CD14-positive monocyte (primary cell): ENCODE measurements at regions not wholly inside any gene's neighbourhood (a gene's known extent, or its start where the extent isn't known, plus 50 kb on each side); places are given as distances from the start of the nearest gene placed in this dataset.

Experiments used
- DNase-seq, 3 donors: peaks; one replicate each; pipeline ENCODE4 v3.0.0-alpha.2; 2011 to 2022
- H2AFZ ChIP-seq: 2 replicates; pipeline ENCODE4 v1.6.0; 2012; ENCODE audit warnings: mild to moderate bottlenecking, low read depth, low read length, inconsistent platforms; ENCODE audit not compliant: insufficient read depth, poor library complexity, severe bottlenecking
- H3K27ac ChIP-seq, 2 donors: 1 replicate in 1 of 2; 2 replicates in 1 of 2; pipeline ENCODE4 v1.5.1; 2012 to 2013; ENCODE audit warnings: low read length in 2 of 2, control low read depth in 1 of 2, inconsistent platforms in 1 of 2, low read depth in 1 of 2, mild to moderate bottlenecking in 1 of 2
- H3K27me3 ChIP-seq, 2 donors: one replicate each; pipeline versions ENCODE4 v1.6.0 to v1.6.1; 2011 to 2013; ENCODE audit warnings: low read length in 2 of 2; ENCODE audit not compliant: control insufficient read depth in 2 of 2, insufficient read depth in 2 of 2
- H3K36me3 ChIP-seq, 2 donors: replicated peaks in 1 of 2; 1 replicate in 1 of 2; 2 replicates in 1 of 2; pipeline versions ENCODE4 v1.5.1 to v1.6.1; 2012 to 2013; ENCODE audit warnings: low read length in 2 of 2, control low read depth in 1 of 2, inconsistent platforms in 1 of 2, mild to moderate bottlenecking in 1 of 2; ENCODE audit not compliant: insufficient read depth in 2 of 2, control insufficient read depth in 1 of 2
- H3K4me1 ChIP-seq, 2 donors: 1 replicate in 1 of 2; 2 replicates in 1 of 2; pipeline versions ENCODE4 v1.5.1 to v1.6.1; 2012 to 2013; ENCODE audit warnings: low read length in 2 of 2, control low read depth in 1 of 2, inconsistent platforms in 1 of 2, mild to moderate bottlenecking in 1 of 2, moderate library complexity in 1 of 2; ENCODE audit not compliant: insufficient read depth in 2 of 2, control insufficient read depth in 1 of 2
- H3K4me2 ChIP-seq: replicated peaks from 2 replicates; pipeline ENCODE3; 2012; ENCODE audit warnings: low read length, moderate library complexity, mild to moderate bottlenecking; ENCODE audit not compliant: poor library complexity, severe bottlenecking; ENCODE audit errors: extremely low read depth
- H3K4me3 ChIP-seq, 3 experiments: fragments of 200-600 bp in 1 of 3; sonication (generic) in 1 of 3; replicated peaks in 1 of 3; 1 replicate in 2 of 3; 2 replicates in 1 of 3; pipeline ENCODE4 v1.5.1; 2011 to 2013; ENCODE audit warnings: low read length in 3 of 3, mild to moderate bottlenecking in 3 of 3, control low read depth in 2 of 3, low read depth in 2 of 3, inconsistent platforms in 1 of 3, moderate library complexity in 1 of 3
- H3K79me2 ChIP-seq: 2 replicates; pipeline ENCODE4 v1.6.0; 2012; ENCODE audit warnings: mild to moderate bottlenecking, control low read depth, inconsistent platforms, low read length, moderate library complexity; ENCODE audit not compliant: insufficient read depth
- H3K9ac ChIP-seq: 2 replicates; pipeline ENCODE4 v1.6.0; 2017; ENCODE audit warnings: low read length, mild to moderate bottlenecking; ENCODE audit not compliant: insufficient read depth, poor library complexity, severe bottlenecking
- H3K9me3 ChIP-seq, 2 donors: replicated peaks in 1 of 2; 1 replicate in 1 of 2; 2 replicates in 1 of 2; pipeline versions ENCODE4 v1.5.1 to v1.6.1; 2012 to 2013; ENCODE audit warnings: low read length in 2 of 2, control low read depth in 1 of 2; ENCODE audit not compliant: control insufficient read depth in 1 of 2, insufficient read depth in 1 of 2
- H4K20me1 ChIP-seq: 2 replicates; pipeline ENCODE4 v1.6.0; 2012; ENCODE audit warnings: mild to moderate bottlenecking, low read length, control low read depth, moderate library complexity; ENCODE audit not compliant: insufficient read depth
- H3K27ac Mint-ChIP-seq, 7 donors: one replicate each; pipeline ENCODE4 v1.8.0; 2020; ENCODE audit warnings: mild to moderate bottlenecking in 7 of 7, mixed read lengths in 7 of 7, moderate library complexity in 6 of 7, inconsistent platforms in 2 of 7
- H3K27me3 Mint-ChIP-seq, 3 donors: one replicate each; pipeline ENCODE4 v1.8.0; 2021 to 2022; ENCODE audit warnings: low read depth in 3 of 3, mild to moderate bottlenecking in 3 of 3, mixed read lengths in 3 of 3, moderate library complexity in 3 of 3, inconsistent platforms in 1 of 3
- H3K36me3 Mint-ChIP-seq, 2 donors: one replicate each; pipeline ENCODE4 v1.8.0; 2020; ENCODE audit warnings: mixed read lengths in 2 of 2, inconsistent platforms in 1 of 2, mild to moderate bottlenecking in 1 of 2
- H3K4me1 Mint-ChIP-seq: one replicate; pipeline ENCODE4 v1.8.0; 2020; ENCODE audit warnings: mild to moderate bottlenecking, mixed read lengths
- H3K4me3 Mint-ChIP-seq, 2 donors: one replicate each; pipeline ENCODE4 v1.8.0; 2020; ENCODE audit warnings: mild to moderate bottlenecking in 2 of 2, mixed read lengths in 2 of 2, moderate library complexity in 1 of 2
- H3K9me3 Mint-ChIP-seq, 7 donors: one replicate each; pipeline ENCODE4 v1.8.0; 2020 to 2022; ENCODE audit warnings: mixed read lengths in 7 of 7, mild to moderate bottlenecking in 6 of 7, moderate library complexity in 6 of 7, inconsistent platforms in 2 of 7
- whole genome bisulfite sequencing: methylation state at CpG from one replicate; pipeline ENCODE4 v1.1.5; 2013; ENCODE audit warnings: missing lambda C conversion rate; ENCODE audit not compliant: insufficient coverage; 5-methylcytosine and 5-hydroxymethylcytosine counted together
- intact Hi-C, 2 donors: fragments of 100-400 bp; cut with micrococcal nuclease; formaldehyde crosslinking; loops; one replicate each; pipeline versions ENCODE4 v1.15.0 to v1.15.1; 2023
- TF ChIP-seq, protein P1 (sequence below): fragments of 200-600 bp; IDR thresholded peaks from one replicate; pipeline ENCODE4 v1.8.0; 2022; ENCODE audit warnings: antibody characterized with exemption, mild to moderate bottlenecking

- TF ChIP-seq, protein P1, sequence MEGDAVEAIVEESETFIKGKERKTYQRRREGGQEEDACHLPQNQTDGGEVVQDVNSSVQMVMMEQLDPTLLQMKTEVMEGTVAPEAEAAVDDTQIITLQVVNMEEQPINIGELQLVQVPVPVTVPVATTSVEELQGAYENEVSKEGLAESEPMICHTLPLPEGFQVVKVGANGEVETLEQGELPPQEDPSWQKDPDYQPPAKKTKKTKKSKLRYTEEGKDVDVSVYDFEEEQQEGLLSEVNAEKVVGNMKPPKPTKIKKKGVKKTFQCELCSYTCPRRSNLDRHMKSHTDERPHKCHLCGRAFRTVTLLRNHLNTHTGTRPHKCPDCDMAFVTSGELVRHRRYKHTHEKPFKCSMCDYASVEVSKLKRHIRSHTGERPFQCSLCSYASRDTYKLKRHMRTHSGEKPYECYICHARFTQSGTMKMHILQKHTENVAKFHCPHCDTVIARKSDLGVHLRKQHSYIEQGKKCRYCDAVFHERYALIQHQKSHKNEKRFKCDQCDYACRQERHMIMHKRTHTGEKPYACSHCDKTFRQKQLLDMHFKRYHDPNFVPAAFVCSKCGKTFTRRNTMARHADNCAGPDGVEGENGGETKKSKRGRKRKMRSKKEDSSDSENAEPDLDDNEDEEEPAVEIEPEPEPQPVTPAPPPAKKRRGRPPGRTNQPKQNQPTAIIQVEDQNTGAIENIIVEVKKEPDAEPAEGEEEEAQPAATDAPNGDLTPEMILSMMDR, result no peak
- Histone ChIP-seq H3K4me2 (no peak overlapping the region), H3K79me2 (no peaks in the 10 kb centered on the region), H2AFZ (no peak overlapping the region), H3K27ac (no peak overlapping the region), H3K27me3 (no peaks in the 10 kb centered on the region), H4K20me1 (no peaks in the 10 kb centered on the region), H3K4me3 (no peak overlapping the region), H3K9ac (no peak overlapping the region), H3K4me1 (peaks cover 0 to 3% of the 10 kb centered on the region in 2 donors), H3K36me3 (no peaks in the 10 kb centered on the region), H3K9me3 (no peaks in the 10 kb centered on the region)
- peaks cover 0 to 2% (median 0%) of the 10 kb centered on the region in 7 donors for H3K9me3 Mint-ChIP-seq
- H3K4me1 Mint-ChIP-seq, result peaks cover 6% of the 10 kb centered on the region
- no peak for DNase-seq
- H3K27ac Mint-ChIP-seq, result no peak overlapping the region
- peaks cover 0 to 2% (median 0%) of the 10 kb centered on the region in 3 donors for H3K27me3 Mint-ChIP-seq
- 60% methylated on average over 1 of the region's 2 CpGs for WGBS
- intact Hi-C loops, result no loop called here
- no peaks in the 10 kb centered on the region for H3K36me3 Mint-ChIP-seq
- H3K4me3 Mint-ChIP-seq, result no peak overlapping the region
Measured at GRCh38 chr10:105803206-105803605, 1162.1 kb downstream of the SORCS3 start.

DNA sequence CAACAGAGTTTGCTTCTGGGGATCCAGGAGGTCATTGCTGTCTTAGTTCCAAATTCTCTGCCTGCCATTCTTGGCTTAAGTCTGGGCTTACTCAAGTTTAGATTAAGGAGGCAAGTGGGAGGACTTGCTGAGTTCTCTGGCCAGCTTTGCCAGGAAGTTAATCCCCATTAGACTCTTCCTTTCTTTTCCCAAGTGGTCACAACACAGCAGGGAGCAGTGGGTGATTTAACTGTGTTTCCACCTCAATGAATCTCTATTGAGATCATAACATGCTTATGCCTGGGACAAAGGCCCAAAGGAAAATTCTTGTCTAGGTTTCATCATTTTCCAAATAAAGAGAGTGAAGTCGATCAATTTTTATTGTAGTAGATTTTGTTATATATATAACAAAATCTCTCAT, 1159.6 kb downstream of the SORCS3 start:
- Mint-ChIP-seq H3K4me1 (no peaks in the 10 kb centered on the region), H3K4me3 (no peak overlapping the region), H3K27me3 (peaks cover 0 to 2% (median 0%) of the 10 kb centered on the region in 3 donors), H3K9me3 (peaks cover 0 to 2% (median 0%) of the 10 kb centered on the region in 7 donors), H3K36me3 (no peaks in the 10 kb centered on the region), H3K27ac (no peak overlapping the region)
- TF ChIP-seq, protein P1, result no peak
- no peak overlapping the region for H3K27ac ChIP-seq
- no peak for DNase-seq
- H4K20me1 ChIP-seq, result no peaks in the 10 kb centered on the region
- no peaks in the 10 kb centered on the region for H3K27me3 ChIP-seq
- H3K4me2 ChIP-seq, result no peak overlapping the region
- no peak overlapping the region for H3K4me3 ChIP-seq
- no peaks in the 10 kb centered on the region for H3K9me3 ChIP-seq
- intact Hi-C loops, result no loop called here
- H3K36me3 ChIP-seq, result no peaks in the 10 kb centered on the region
- no peak overlapping the region for H2AFZ ChIP-seq
- H3K4me1 ChIP-seq, result no peaks in the 10 kb centered on the region
- WGBS, result no CpG with 5 or more reads among the region's 1 CpG
- no peak overlapping the region for H3K9ac ChIP-seq
- no peaks in the 10 kb centered on the region for H3K79me2 ChIP-seq
